Keratinocyte (primary cell): ENCODE measurements at regions not wholly inside any gene's neighbourhood (a gene's known extent, or its start where the extent isn't known, plus 50 kb on each side); places are given as distances from the start of the nearest gene placed in this dataset.

ENCODE experiments used
- CTCF ChIP-seq, 3 experiments: IDR thresholded peaks in 1 of 3; conservative IDR thresholded peaks in 1 of 3; optimal IDR thresholded peaks in 1 of 3; 2 replicates in 2 of 3; 3 replicates in 1 of 3; pipeline versions ENCODE3 to v1.5.1; 2011; ENCODE audit warnings: low read length in 3 of 3, mild to moderate bottlenecking in 3 of 3, moderate library complexity in 2 of 3, control low read depth in 1 of 3, inconsistent platforms in 1 of 3; ENCODE audit not compliant: insufficient read depth in 2 of 3; ENCODE audit errors: extremely low read depth in 1 of 3
- EZH2 ChIP-seq: IDR thresholded peaks from one replicate; pipeline ENCODE4 v1.6.1; 2012; ENCODE audit warnings: inconsistent platforms, mild to moderate bottlenecking, low read length, moderate library complexity

DNA sequence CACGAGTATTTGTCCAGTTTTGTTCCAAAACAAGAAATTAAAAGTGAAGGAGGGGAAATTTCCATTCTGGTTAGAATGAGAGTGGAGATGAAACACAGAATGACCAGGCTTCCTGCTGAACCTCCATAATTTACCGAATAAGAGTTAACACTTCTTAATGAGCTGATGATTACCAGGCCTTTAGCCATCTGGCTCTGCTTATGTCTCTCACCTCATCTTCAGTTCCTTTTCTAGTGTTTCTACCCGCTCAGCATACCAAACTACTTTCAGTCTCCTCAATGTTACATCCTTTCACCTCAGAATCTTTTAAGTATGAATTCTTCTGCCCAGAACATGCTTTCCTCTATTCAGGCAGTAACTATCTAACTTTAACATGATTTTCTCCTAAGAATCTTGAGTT, 209.0 kb upstream of the RSPO3 start:
- TF ChIP-seq CTCF (optimal IDR thresholded peaks at IDR 0.05 in 1 of 3, IDR thresholded peaks at IDR 0.05 in 1 of 3, conservative IDR thresholded peaks at IDR 0.05 in 1 of 3; ENCODE audit: extremely low read depth in 1 of 3, insufficient read depth in 2 of 3, low read length in 3 of 3) (no peak), EZH2 (no peak)
